Endodermal cell (in vitro differentiated cells): ENCODE measurements at regions not wholly inside any gene's neighbourhood (a gene's known extent, or its start where the extent isn't known, plus 50 kb on each side); places are given as distances from the start of the nearest gene placed in this dataset.

ENCODE experiments used
- DNase-seq: peaks from one replicate; pipeline ENCODE4 v3.0.0-alpha.2; 2017
- H3K27ac ChIP-seq: 2 replicates; pipeline ENCODE4 v1.5.1; 2013; ENCODE audit warnings: mild to moderate bottlenecking, low read depth, low read length, moderate library complexity
- H3K27me3 ChIP-seq: 2 replicates; pipeline ENCODE4 v1.6.1; 2013; ENCODE audit warnings: mild to moderate bottlenecking, low read length, moderate library complexity; ENCODE audit not compliant: insufficient read depth, control insufficient read depth, poor library complexity, severe bottlenecking
- H3K36me3 ChIP-seq: 2 replicates; pipeline ENCODE4 v1.7.0; 2013; ENCODE audit warnings: mild to moderate bottlenecking, low read length, moderate library complexity; ENCODE audit not compliant: control insufficient read depth, insufficient read depth
- H3K4me1 ChIP-seq: one replicate; pipeline ENCODE4 v1.7.0; 2013; ENCODE audit warnings: low read length; ENCODE audit not compliant: control insufficient read depth, insufficient read depth
- H3K4me3 ChIP-seq: 2 replicates; pipeline ENCODE4 v1.5.1; 2013; ENCODE audit warnings: mild to moderate bottlenecking, low read length, moderate library complexity
- H3K9ac ChIP-seq: 2 replicates; pipeline ENCODE4 v1.6.1; 2013; ENCODE audit warnings: mild to moderate bottlenecking, low read length, moderate library complexity; ENCODE audit not compliant: poor library complexity, severe bottlenecking; ENCODE audit errors: extremely low read depth
- H3K9me3 ChIP-seq: 2 replicates; pipeline ENCODE4 v1.6.1; 2013; ENCODE audit warnings: mild to moderate bottlenecking, low read length, moderate library complexity; ENCODE audit not compliant: control insufficient read depth
- H3K27ac Mint-ChIP-seq: 2 replicates; pipeline ENCODE4 v1.8.0; 2020; ENCODE audit warnings: mixed read lengths
- H3K27me3 Mint-ChIP-seq: 2 replicates; pipeline ENCODE4 v1.8.0; 2021; ENCODE audit warnings: mild to moderate bottlenecking, mixed read lengths; ENCODE audit not compliant: insufficient read depth
- H3K36me3 Mint-ChIP-seq: 2 replicates; pipeline ENCODE4 v1.8.0; 2020; ENCODE audit warnings: low read depth, mixed read lengths
- H3K4me1 Mint-ChIP-seq: 2 replicates; pipeline ENCODE4 v1.8.0; 2020; ENCODE audit warnings: mixed read lengths
- H3K4me3 Mint-ChIP-seq: 2 replicates; pipeline ENCODE4 v1.8.0; 2020; ENCODE audit warnings: mild to moderate bottlenecking, moderate library complexity, mixed read lengths
- H3K9me3 Mint-ChIP-seq: 2 replicates; pipeline ENCODE4 v1.8.0; 2020; ENCODE audit warnings: mild to moderate bottlenecking, mixed read lengths
- CTCF ChIP-seq: fragments of 200-600 bp; sonication (generic); conservative IDR thresholded peaks from 2 replicates; pipeline ENCODE4 v1.5.0; 2021; ENCODE audit warnings: antibody characterized with exemption, mild to moderate bottlenecking
- WGBS, 2 experiments: methylation state at CpG; one replicate each; pipeline versions ENCODE4 v1.1.5 to v1.1.7; 2013; ENCODE audit warnings: missing lambda C conversion rate in 2 of 2, mixed read lengths in 1 of 2; ENCODE audit not compliant: insufficient coverage in 1 of 2, insufficient read length in 1 of 2; 5-methylcytosine and 5-hydroxymethylcytosine counted together

DNA sequence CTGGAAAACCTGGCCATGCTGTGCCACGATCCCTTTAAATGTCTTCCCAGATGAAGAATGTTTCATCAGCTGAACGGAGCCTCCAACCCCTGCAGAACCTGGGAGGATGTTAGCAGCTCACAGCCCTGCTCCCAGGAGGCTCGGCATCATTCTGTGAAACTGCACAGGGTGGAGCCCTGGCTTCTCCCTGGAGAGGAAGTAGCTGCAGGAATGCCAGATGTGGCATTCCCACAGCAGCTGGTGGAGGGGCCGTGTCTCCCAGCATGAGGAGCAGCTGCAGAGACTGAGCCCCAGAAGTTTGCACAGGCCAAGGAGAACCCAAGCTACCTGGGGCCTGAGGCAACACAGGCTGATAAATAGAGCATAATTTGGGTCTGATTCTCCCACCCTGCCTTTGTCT is 165.8 kb upstream of the MAP3K1 start:
- no peaks in the 10 kb centered on the region for H3K36me3 ChIP-seq
- no peak overlapping the region for H3K27ac ChIP-seq
- no peaks in the 10 kb centered on the region for H3K9me3 ChIP-seq
- no peak for TF ChIP-seq CTCF
- H3K4me3 ChIP-seq = no peak overlapping the region
- WGBS, 2 experiments = 85 to 88% methylated on average over 4 of the region's 4 CpGs
- peaks cover 12% of the 10 kb centered on the region for H3K4me1 Mint-ChIP-seq
- H3K36me3 Mint-ChIP-seq = no peaks in the 10 kb centered on the region
- H3K27me3 Mint-ChIP-seq = peaks cover 3% of the 10 kb centered on the region
- H3K27me3 ChIP-seq = no peaks in the 10 kb centered on the region
- H3K27ac Mint-ChIP-seq = no peak overlapping the region
- H3K9me3 Mint-ChIP-seq = no peaks in the 10 kb centered on the region
- H3K4me1 ChIP-seq = no peaks in the 10 kb centered on the region
- no peak overlapping the region for H3K4me3 Mint-ChIP-seq
- DNase-seq = no peak
- no peak overlapping the region for H3K9ac ChIP-seq

DNA sequence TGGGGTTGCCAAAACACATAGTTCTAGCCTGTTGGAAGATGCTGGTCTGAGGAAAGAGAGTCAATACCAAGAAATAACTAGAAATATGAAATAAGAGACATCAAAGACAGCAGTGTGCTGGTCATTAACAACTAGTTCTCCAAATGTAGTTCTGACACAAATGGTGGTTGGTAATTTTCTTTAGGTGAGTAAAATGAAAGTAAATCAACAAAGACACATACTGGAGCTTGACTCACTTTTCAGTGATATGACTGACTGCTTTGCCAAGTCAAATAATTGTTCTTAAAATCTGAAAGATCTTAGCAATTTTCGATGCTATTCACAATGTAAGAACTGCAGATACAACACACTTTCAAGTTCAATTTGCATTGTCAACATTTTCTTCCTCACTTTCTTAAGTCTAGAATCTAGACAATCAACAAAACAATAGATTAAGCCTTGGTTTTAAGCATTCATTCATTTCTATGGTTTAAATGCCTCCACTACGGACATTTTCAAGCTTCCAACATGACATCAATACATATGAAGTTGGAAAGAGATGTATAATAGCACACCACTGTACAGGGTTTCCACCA is 166.8 kb upstream of the MAP3K1 start:
- Mint-ChIP-seq H3K27ac (no peak overlapping the region), H3K27me3 (peaks cover 1% of the 10 kb centered on the region), H3K9me3 (no peaks in the 10 kb centered on the region), H3K4me1 (peaks cover 14% of the 10 kb centered on the region), H3K4me3 (no peak overlapping the region), H3K36me3 (no peaks in the 10 kb centered on the region)
- no peak for DNase-seq
- H3K27ac ChIP-seq = no peak overlapping the region
- WGBS, 2 experiments = 94 to 100% methylated on average over 1 of the region's 2 CpGs
- no peak for TF ChIP-seq CTCF
- no peaks in the 10 kb centered on the region for H3K4me1 ChIP-seq
- no peak overlapping the region for H3K9ac ChIP-seq
- no peaks in the 10 kb centered on the region for H3K27me3 ChIP-seq
- no peaks in the 10 kb centered on the region for H3K9me3 ChIP-seq
- H3K4me3 ChIP-seq = no peak overlapping the region
- H3K36me3 ChIP-seq = no peaks in the 10 kb centered on the region

DNA sequence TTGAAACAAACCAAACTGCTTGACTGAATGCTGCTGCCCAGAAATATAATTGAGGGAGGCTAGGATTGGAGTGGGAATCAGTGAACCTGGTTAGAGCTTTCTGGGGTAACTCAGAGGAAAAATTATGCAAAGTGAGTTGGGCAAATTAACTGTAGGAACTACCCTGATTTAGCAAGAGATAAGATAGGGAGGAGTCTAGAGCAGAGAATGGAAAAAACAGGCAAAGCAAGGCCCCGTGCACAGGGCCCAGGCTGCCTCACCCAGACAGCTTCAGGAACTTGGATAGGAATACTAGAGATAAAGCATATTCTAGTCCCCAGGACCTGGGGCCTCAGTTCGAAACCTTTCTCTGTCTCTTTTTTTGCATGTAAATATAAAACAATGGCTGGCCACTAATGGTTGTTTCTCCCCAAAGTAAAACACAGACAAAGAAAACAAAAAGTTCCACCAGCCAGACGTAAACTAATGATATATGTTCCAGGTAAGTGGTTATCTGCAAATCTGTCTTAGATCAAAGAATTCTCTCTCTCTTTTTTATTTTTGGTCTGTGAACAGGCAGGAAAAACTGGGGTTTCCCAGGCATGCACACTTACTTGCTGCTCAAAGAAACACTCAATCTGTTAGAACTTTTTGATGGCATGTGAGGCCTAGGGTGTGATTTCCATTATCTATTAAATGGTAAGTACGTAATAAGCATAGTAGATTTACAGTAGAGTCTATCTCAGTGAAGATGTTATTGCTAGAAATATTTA is 168.1 kb upstream of the MAP3K1 start:
- H3K27me3 Mint-ChIP-seq = peaks cover 1% of the 10 kb centered on the region
- no peak overlapping the region for H3K4me3 Mint-ChIP-seq
- Histone ChIP-seq H3K9me3 (no peaks in the 10 kb centered on the region), H3K4me3 (no peak overlapping the region), H3K9ac (no peak overlapping the region), H3K36me3 (no peaks in the 10 kb centered on the region), H3K27ac (no peak overlapping the region), H3K27me3 (no peaks in the 10 kb centered on the region), H3K4me1 (no peaks in the 10 kb centered on the region)
- no peak for TF ChIP-seq CTCF
- peaks cover 14% of the 10 kb centered on the region for H3K4me1 Mint-ChIP-seq
- no peak for DNase-seq
- no peaks in the 10 kb centered on the region for H3K36me3 Mint-ChIP-seq
- 90 to 94% methylated on average over 2 to 4 of the region's 4 CpGs for WGBS, 2 experiments
- H3K9me3 Mint-ChIP-seq = no peaks in the 10 kb centered on the region
- H3K27ac Mint-ChIP-seq = no peak overlapping the region
